ENCODE measurements at regions not wholly inside any gene's neighbourhood (a gene's known extent, or its start where the extent isn't known, plus 50 kb on each side); places are given as distances from the start of the nearest gene placed in this dataset.

DNA sequence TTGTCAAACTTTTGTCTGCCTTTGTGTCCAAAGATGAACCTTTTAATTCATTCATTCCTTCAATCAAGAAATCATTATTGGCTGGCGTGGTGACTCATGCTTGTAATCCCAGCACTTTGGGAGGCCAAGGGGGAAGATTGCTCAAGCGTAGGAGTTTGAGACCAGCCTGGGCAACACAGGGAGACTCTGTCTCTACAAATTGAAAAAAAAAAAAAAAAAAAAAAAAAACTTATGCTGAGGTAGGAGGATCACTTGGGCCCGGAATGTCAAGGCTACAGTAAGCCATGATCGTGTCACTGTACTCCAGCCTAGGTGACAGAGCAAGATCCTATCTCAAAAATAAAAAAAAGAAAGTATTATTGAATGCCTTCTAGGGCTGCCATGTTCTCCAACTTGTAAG is 51.3 kb upstream of the CXADR start:
- Histone ChIP-seq H3K4me1 (ENCODE audit: insufficient read depth, low read length) (no peaks in the 10 kb centered on the region), H3K36me3 (ENCODE audit: insufficient read depth, low read length) (no peaks in the 10 kb centered on the region), H3K27me3 (ENCODE audit: insufficient read depth, low read length, poor library complexity, severe bottlenecking) (no peaks in the 10 kb centered on the region), H3K27ac (ENCODE audit: low read depth, low read length) (no peak overlapping the region), H3K4me3 (ENCODE audit: low read length) (no peak overlapping the region), H3K9me3 (ENCODE audit: low read length) (no peaks in the 10 kb centered on the region)
- no peaks in the 10 kb centered on the region for H3K36me3 Mint-ChIP-seq
- DNase-seq = no peak
- H3K27me3 Mint-ChIP-seq = peaks cover 3% of the 10 kb centered on the region in 2 donors
- CTCF ChIA-PET = no interaction called here
- no peak overlapping the region for H3K27ac Mint-ChIP-seq
- H3K4me1 Mint-ChIP-seq = no peaks in the 10 kb centered on the region
- no peak overlapping the region for H3K4me3 Mint-ChIP-seq
- no peaks in the 10 kb centered on the region for H3K9me3 Mint-ChIP-seq
- POLR2A ChIA-PET = no interaction called here

DNA sequence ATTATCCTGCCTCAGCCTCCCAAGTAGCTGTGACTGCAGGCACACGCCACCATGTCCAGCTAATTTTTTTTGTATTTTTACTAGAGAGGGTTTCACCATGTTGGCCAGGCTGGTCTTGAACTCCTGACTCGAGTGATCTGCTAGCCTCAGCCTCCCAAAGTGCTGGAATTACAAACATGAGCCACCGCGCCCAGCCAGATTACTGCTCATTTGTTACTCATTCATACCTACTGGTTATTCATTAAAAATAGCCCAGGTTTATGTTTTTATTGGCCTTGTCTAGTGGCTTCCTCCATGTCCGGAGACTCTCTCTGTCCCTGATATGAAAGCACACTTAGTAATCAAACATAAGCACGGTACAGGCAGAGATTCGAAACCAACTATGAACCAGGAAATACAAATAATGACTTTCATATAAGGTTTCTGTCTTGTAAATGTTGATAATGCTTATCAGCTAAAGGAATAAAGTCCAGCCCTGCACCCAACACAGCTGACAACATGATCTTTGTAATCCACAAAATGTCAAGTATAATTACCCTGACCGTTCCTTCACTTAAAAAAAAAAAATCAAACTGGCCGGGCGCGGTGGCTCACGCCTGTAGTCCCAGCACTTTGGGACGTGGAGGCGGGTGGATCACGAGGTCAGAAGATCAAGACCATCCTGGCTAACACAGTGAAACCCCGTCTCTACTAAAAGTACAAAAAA is 50.4 kb upstream of the CXADR start:
- no peak overlapping the region for H3K27ac ChIP-seq (ENCODE audit: low read depth, low read length)
- POLR2A ChIA-PET = no interaction called here
- Mint-ChIP-seq H3K4me3 (no peak overlapping the region), H3K9me3 (no peaks in the 10 kb centered on the region), H3K27me3 (peaks cover 3% of the 10 kb centered on the region in 2 donors), H3K27ac (no peak overlapping the region), H3K4me1 (no peaks in the 10 kb centered on the region), H3K36me3 (no peaks in the 10 kb centered on the region)
- CTCF ChIA-PET = no interaction called here
- H3K4me1 ChIP-seq (ENCODE audit: insufficient read depth, low read length) = no peaks in the 10 kb centered on the region
- no peaks in the 10 kb centered on the region for H3K27me3 ChIP-seq (ENCODE audit: insufficient read depth, low read length, poor library complexity, severe bottlenecking)
- no peak overlapping the region for H3K4me3 ChIP-seq (ENCODE audit: low read length)
- H3K36me3 ChIP-seq (ENCODE audit: insufficient read depth, low read length) = no peaks in the 10 kb centered on the region
- H3K9me3 ChIP-seq (ENCODE audit: low read length) = no peaks in the 10 kb centered on the region
- no peak for DNase-seq

All from CD8-positive, alpha-beta memory T cell (primary cell).